ENCODE measurements at regions not wholly inside any gene's neighbourhood (a gene's known extent, or its start where the extent isn't known, plus 50 kb on each side); places are given as distances from the start of the nearest gene placed in this dataset.

GRCh38 chrX:78603908-78604307 lies 55.2 kb downstream of the RTL3 start:
- Histone ChIP-seq H3K27ac (no peak overlapping the region), H3K4me3 (no peak overlapping the region), H3K4me1 (no peaks in the 10 kb centered on the region), H3K9me3 (no peaks in the 10 kb centered on the region), H3K36me3 (no peaks in the 10 kb centered on the region), H3K27me3 (no peaks in the 10 kb centered on the region)
- no peak for TF ChIP-seq POLR2A (IDR thresholded peaks at IDR 0.05)
- TF ChIP-seq CTCF (IDR thresholded peaks at IDR 0.05) = no peak
- DNase-seq = no peak
- intact Hi-C loops (cut with DNase I; ENCODE audit: low total_unique reads) = no loop called here

GRCh38 chrX:78595901-78596502 lies 63.1 kb downstream of the RTL3 start:
- DNase-seq = no peak
- TF ChIP-seq CTCF (IDR thresholded peaks at IDR 0.05) (no peak), POLR2A (IDR thresholded peaks at IDR 0.05) (no peak)
- H3K4me1 ChIP-seq = no peaks in the 10 kb centered on the region
- H3K9me3 ChIP-seq = peaks cover 0 to 3% of the 10 kb centered on the region in 2 donors
- intact Hi-C loops (cut with DNase I; ENCODE audit: low total_unique reads) = no loop called here
- H3K27ac ChIP-seq = no peak overlapping the region
- no peaks in the 10 kb centered on the region for H3K36me3 ChIP-seq
- H3K4me3 ChIP-seq = no peak overlapping the region
- H3K27me3 ChIP-seq = no peaks in the 10 kb centered on the region

GRCh38 chrX:78593701-78594100 lies 65.4 kb downstream of the RTL3 start:
- no peaks in the 10 kb centered on the region for H3K4me1 ChIP-seq
- no peaks in the 10 kb centered on the region for H3K36me3 ChIP-seq
- TF ChIP-seq CTCF (IDR thresholded peaks at IDR 0.05) = no peak
- no peak for TF ChIP-seq POLR2A (IDR thresholded peaks at IDR 0.05)
- no peak for DNase-seq
- no peaks in the 10 kb centered on the region for H3K27me3 ChIP-seq
- peaks cover 0 to 3% of the 10 kb centered on the region in 2 donors for H3K9me3 ChIP-seq
- intact Hi-C loops (cut with DNase I; ENCODE audit: low total_unique reads) = no loop called here
- H3K4me3 ChIP-seq = no peak overlapping the region
- no peak overlapping the region for H3K27ac ChIP-seq

GRCh38 chrX:78592030-78592429 lies 67.1 kb downstream of the RTL3 start:
- no peak overlapping the region for H3K4me3 ChIP-seq
- no peak overlapping the region for H3K27ac ChIP-seq
- H3K27me3 ChIP-seq = no peaks in the 10 kb centered on the region
- DNase-seq = no peak
- intact Hi-C loops (cut with DNase I; ENCODE audit: low total_unique reads) = no loop called here
- no peaks in the 10 kb centered on the region for H3K36me3 ChIP-seq
- TF ChIP-seq POLR2A (IDR thresholded peaks at IDR 0.05) (no peak), CTCF (IDR thresholded peaks at IDR 0.05) (no peak)
- H3K4me1 ChIP-seq = no peaks in the 10 kb centered on the region
- H3K9me3 ChIP-seq = peaks cover 0 to 3% of the 10 kb centered on the region in 2 donors

GRCh38 chrX:78574306-78574705 lies 84.8 kb downstream of the RTL3 start:
- TF ChIP-seq CTCF (IDR thresholded peaks at IDR 0.05) = no peak
- intact Hi-C loops (cut with DNase I; ENCODE audit: low total_unique reads) = no loop called here
- no peaks in the 10 kb centered on the region for H3K27me3 ChIP-seq
- DNase-seq = no peak
- no peaks in the 10 kb centered on the region for H3K36me3 ChIP-seq
- H3K27ac ChIP-seq = no peak overlapping the region
- H3K4me1 ChIP-seq = no peaks in the 10 kb centered on the region
- no peak overlapping the region for H3K4me3 ChIP-seq
- no peaks in the 10 kb centered on the region for H3K9me3 ChIP-seq
